PC-3 (cell line): ENCODE measurements at regions not wholly inside any gene's neighbourhood (a gene's known extent, or its start where the extent isn't known, plus 50 kb on each side); places are given as distances from the start of the nearest gene placed in this dataset.

Source experiments
- ATAC-seq: fragments of 200-7000 bp; cut with Tn5 transposase; 2 replicates; pipeline ENCODE4 v1.9.1; 2020; ENCODE audit warnings: mild to moderate bottlenecking, moderate library complexity
- BruUV-seq: library from RNA; stranded (reverse); fragments of 400-500 nt; replicated peaks from 2 replicates; lab custom pipeline; 2021; lab: Mats Ljungman, UMichigan
- CTCF ChIA-PET: fragments of 300-600 bp; sonication (Branson Sonifier 250); formaldehyde crosslinking; loops from one replicate; lab custom pipeline; 2022; ENCODE audit warnings: antibody characterized with exemption; lab: Charles Lee
- POLR2A ChIA-PET: fragments of 300-600 bp; sonication (Branson Sonifier 250); formaldehyde crosslinking; loops from one replicate; lab custom pipeline; 2022; ENCODE audit warnings: antibody characterized with exemption; ENCODE audit not compliant: unreplicated experiment; lab: Charles Lee
- DNase-seq: peaks from one replicate; pipeline ENCODE4 v3.0.0-alpha.2; 2015
- H2AFZ ChIP-seq: fragments of 300-600 bp; sonication (generic); 2 replicates; pipeline ENCODE4 v1.6.0; 2016; ENCODE audit warnings: antibody characterized with exemption, low read length
- H3F3A ChIP-seq: fragments of 300-600 bp; sonication (generic); one replicate; pipeline ENCODE4 v1.6.0; 2017; ENCODE audit warnings: antibody characterized with exemption, low read length, control low read depth, mild to moderate bottlenecking; ENCODE audit not compliant: unreplicated experiment
- H3K27ac ChIP-seq: fragments of 300-600 bp; sonication (generic); 2 replicates; pipeline ENCODE4 v1.5.1; 2016; ENCODE audit warnings: mild to moderate bottlenecking, low read length
- H3K27me3 ChIP-seq: fragments of 300-600 bp; sonication (generic); 2 replicates; pipeline ENCODE4 v1.6.1; 2016; ENCODE audit warnings: low read length, mixed read lengths
- H3K36me3 ChIP-seq: fragments of 300-600 bp; sonication (generic); 2 replicates; pipeline ENCODE4 v1.6.1; 2016; ENCODE audit warnings: low read depth, mixed run types, low read length, mixed read lengths
- H3K4me1 ChIP-seq: fragments of 300-600 bp; sonication (generic); 2 replicates; pipeline ENCODE4 v1.5.1; 2016; ENCODE audit warnings: low read length; ENCODE audit not compliant: insufficient read depth
- H3K4me2 ChIP-seq: fragments of 300-600 bp; sonication (generic); 2 replicates; pipeline ENCODE4 v1.6.0; 2016; ENCODE audit warnings: low read length
- H3K4me3 ChIP-seq: fragments of 300-600 bp; sonication (generic); 2 replicates; pipeline ENCODE4 v1.5.1; 2016; ENCODE audit warnings: mild to moderate bottlenecking, low read length, mixed read lengths
- H3K79me2 ChIP-seq: fragments of 300-600 bp; sonication (generic); 2 replicates; pipeline ENCODE4 v1.6.1; 2017; ENCODE audit warnings: low read length, mixed read lengths
- H3K9ac ChIP-seq: fragments of 300-600 bp; sonication (generic); 2 replicates; pipeline ENCODE4 v1.6.0; 2016; ENCODE audit warnings: mild to moderate bottlenecking, low read length
- H3K9me2 ChIP-seq: fragments of 300-600 bp; sonication (generic); replicated peaks from 2 replicates; pipeline ENCODE4 v1.6.1; 2016; ENCODE audit warnings: mixed run types, low read length, mixed read lengths
- H3K9me3 ChIP-seq: fragments of 300-600 bp; sonication (generic); 2 replicates; pipeline ENCODE4 v1.6.1; 2016; ENCODE audit warnings: low read length, mixed read lengths
- H4K20me1 ChIP-seq: fragments of 300-600 bp; sonication (generic); 2 replicates; pipeline ENCODE4 v1.6.1; 2016; ENCODE audit warnings: low read length, mixed read lengths
- CTCF ChIP-seq: fragments of 300-600 bp; sonication (generic); conservative IDR thresholded peaks from 2 replicates; pipeline ENCODE4 v1.5.1; 2017; ENCODE audit warnings: antibody characterized with exemption, low read depth, mild to moderate bottlenecking, low read length
- EZH2 ChIP-seq: fragments of 300-600 bp; sonication (generic); IDR thresholded peaks from one replicate; pipeline ENCODE4 v1.6.1; 2017; ENCODE audit warnings: antibody characterized with exemption, mild to moderate bottlenecking, low read length; ENCODE audit not compliant: unreplicated experiment
- EZH2phosphoT487 ChIP-seq: fragments of 300-600 bp; sonication (generic); IDR thresholded peaks from 2 replicates; pipeline ENCODE4 v1.6.1; 2018; ENCODE audit warnings: mild to moderate bottlenecking, antibody characterized with exemption, low read length, borderline replicate concordance
- intact Hi-C: fragments of 100-400 bp; cut with micrococcal nuclease; formaldehyde crosslinking; loops from 2 replicates; pipeline ENCODE4 v1.9.0; 2023

- ChIA-PET POLR2A (no interaction called here), CTCF (no interaction called here)
- H3K27ac ChIP-seq = peak overlapping the region; percentile 71
- peak overlapping the region; percentile 16; the same call in 1 of the 2 replicates for H2AFZ ChIP-seq
- no TSS peak for BruUV-seq
- H3K4me1 ChIP-seq = peaks cover 66% of the 10 kb centered on the region
- no peaks in the 10 kb centered on the region for H4K20me1 ChIP-seq
- DNase-seq (no peak), ATAC-seq (no peak)
- intact Hi-C loops = no loop called here
- H3K4me3 ChIP-seq = no peak overlapping the region
- no peaks in the 10 kb centered on the region for H3K9me3 ChIP-seq
- H3K79me2 ChIP-seq = no peaks in the 10 kb centered on the region
- no peaks in the 10 kb centered on the region for H3K27me3 ChIP-seq
- no peaks in the 10 kb centered on the region for H3F3A ChIP-seq
- no peaks in the 10 kb centered on the region for H3K9me2 ChIP-seq
- TF ChIP-seq CTCF = no peak
- no peak for TF ChIP-seq EZH2phosphoT487
- TF ChIP-seq EZH2 = no peak
- peak overlapping the region; percentile 59 for H3K4me2 ChIP-seq
- no peaks in the 10 kb centered on the region for H3K36me3 ChIP-seq
- H3K9ac ChIP-seq = no peak overlapping the region
These were observed 242.7 kb upstream of the STT3B start for GRCh38 chr3:31290046-31290445.

DNA sequence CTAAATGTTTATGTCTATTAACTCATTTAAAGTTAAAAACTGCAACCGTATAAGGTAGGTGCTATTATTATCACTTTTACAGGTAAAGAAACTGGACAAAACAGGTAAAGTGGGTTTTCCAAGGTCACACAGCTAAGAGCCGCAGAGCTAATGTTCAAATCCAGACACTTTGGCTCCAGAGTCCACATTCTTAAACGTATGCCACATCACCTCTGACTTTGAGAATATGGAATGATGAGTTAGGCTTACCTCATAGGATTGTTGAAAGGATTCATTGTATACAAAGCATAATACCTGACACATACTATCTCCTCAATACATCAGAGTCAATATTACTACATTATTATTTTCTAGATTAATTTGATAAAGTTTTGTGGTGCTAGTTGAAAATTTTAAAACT lies 240.9 kb upstream of the STT3B start:
- H3K4me2 ChIP-seq = 0 out of 2 replicates have a peak overlapping the region, but pooled peaks have one; percentile 8
- peak overlapping the region; percentile 42 for H3K27ac ChIP-seq
- no peaks in the 10 kb centered on the region for H3F3A ChIP-seq
- no peaks in the 10 kb centered on the region for H4K20me1 ChIP-seq
- no peaks in the 10 kb centered on the region for H3K36me3 ChIP-seq
- H3K9me3 ChIP-seq = no peaks in the 10 kb centered on the region
- H3K9ac ChIP-seq = no peak overlapping the region
- no peak overlapping the region for H2AFZ ChIP-seq
- ChIA-PET POLR2A (no interaction called here), CTCF (no interaction called here)
- no peaks in the 10 kb centered on the region for H3K27me3 ChIP-seq
- H3K9me2 ChIP-seq = no peaks in the 10 kb centered on the region
- H3K4me1 ChIP-seq = peaks cover 66% of the 10 kb centered on the region
- intact Hi-C loops = no loop called here
- ATAC-seq (peak; percentile 5; the same call in 1 of the 2 replicates), DNase-seq (peak; percentile 88)
- H3K4me3 ChIP-seq = no peak overlapping the region
- BruUV-seq = no TSS peak
- H3K79me2 ChIP-seq = no peaks in the 10 kb centered on the region
- no peak for TF ChIP-seq EZH2
- no peak for TF ChIP-seq EZH2phosphoT487
- no peak for TF ChIP-seq CTCF

GRCh38 chr3:31294430-31295149 lies 238.1 kb upstream of the STT3B start:
- H3K4me2 ChIP-seq = no peak overlapping the region
- peak overlapping the region; percentile 43; the same call in 1 of the 2 replicates for H2AFZ ChIP-seq
- intact Hi-C loops = no loop called here
- DNase-seq (peak; percentile 54), ATAC-seq (no peak; the same call in 1 of the 2 replicates)
- H3K27me3 ChIP-seq = no peaks in the 10 kb centered on the region
- peaks cover 41% of the 10 kb centered on the region for H3K4me1 ChIP-seq
- TF ChIP-seq CTCF = no peak
- TF ChIP-seq EZH2 = no peak
- TF ChIP-seq EZH2phosphoT487 = no peak
- H4K20me1 ChIP-seq = no peaks in the 10 kb centered on the region
- no peak overlapping the region for H3K4me3 ChIP-seq
- BruUV-seq = no TSS peak
- no peaks in the 10 kb centered on the region for H3K36me3 ChIP-seq
- H3K9me3 ChIP-seq = no peaks in the 10 kb centered on the region
- POLR2A ChIA-PET = no interaction called here
- no peaks in the 10 kb centered on the region for H3K79me2 ChIP-seq
- CTCF ChIA-PET = no interaction called here
- no peaks in the 10 kb centered on the region for H3F3A ChIP-seq
- H3K27ac ChIP-seq = no peak overlapping the region
- no peak overlapping the region for H3K9ac ChIP-seq
- no peaks in the 10 kb centered on the region for H3K9me2 ChIP-seq
